ENCODE measurements at regions not wholly inside any gene's neighbourhood (a gene's known extent, or its start where the extent isn't known, plus 50 kb on each side); places are given as distances from the start of the nearest gene placed in this dataset.

- TF ChIP-seq ZNF350 (tag by site-specific recombination; IDR thresholded peaks at IDR 0.05), result no peak
- no peak for TF ChIP-seq ZNF223 (tag by site-specific recombination; IDR thresholded peaks at IDR 0.05)
- no peak for TF ChIP-seq ZNF132 (tag by site-specific recombination; IDR thresholded peaks at IDR 0.05; ENCODE audit: borderline replicate concordance)
- TF ChIP-seq PRDM4 (tag by site-specific recombination; IDR thresholded peaks at IDR 0.05), result no peak
- no peak for TF ChIP-seq ZNF169 (tag by site-specific recombination; IDR thresholded peaks at IDR 0.05)
- no peak for TF ChIP-seq ZNF624 (tag by site-specific recombination; IDR thresholded peaks at IDR 0.05)
- TF ChIP-seq ZNF221 (tag by site-specific recombination; IDR thresholded peaks at IDR 0.05; ENCODE audit: borderline replicate concordance), result no peak
- no peak for TF ChIP-seq IKZF3 (tag by site-specific recombination; IDR thresholded peaks at IDR 0.05)
- TF ChIP-seq ZNF449 (tag by site-specific recombination; IDR thresholded peaks at IDR 0.05), result no peak
- TF ChIP-seq ZNF10 (tag by site-specific recombination; IDR thresholded peaks at IDR 0.05), result no peak
- TF ChIP-seq PATZ1 (tag by site-specific recombination; IDR thresholded peaks at IDR 0.05), result no peak
- no peak for TF ChIP-seq ZNF530 (tag by site-specific recombination; IDR thresholded peaks at IDR 0.05; ENCODE audit: low read depth)
- TF ChIP-seq ZNF664 (tag by site-specific recombination; IDR thresholded peaks at IDR 0.05), result no peak
- Histone ChIP-seq H3K4me3 (ENCODE audit: low read depth, low read length) (no peak overlapping the region), H3K4me1 (ENCODE audit: control insufficient read depth, insufficient read depth, low read length) (no peaks in the 10 kb centered on the region), H3K36me3 (ENCODE audit: control insufficient read depth in 2 of 2, insufficient read depth in 1 of 2, low read length in 2 of 2) (no peaks in the 10 kb centered on the region), H3K9me3 (ENCODE audit: control insufficient read depth, insufficient read depth, low read depth, low read length) (no peaks in the 10 kb centered on the region), H3K27ac (ENCODE audit: extremely low read depth, low read depth, low read length) (no peak overlapping the region)
- POLR2A ChIA-PET, result no interaction called here
- CTCF ChIA-PET, result interaction anchor here (0.6 kb wide), 1 partner anchor 13 kb away, joined by 3 read pairs; no protein-coding TSS in a partner anchor
Measured at GRCh38 chr2:136468799-136469369, 296.5 kb upstream of the THSD7B start.

GRCh38 chr2:136452528-136452927 lies 312.8 kb upstream of the THSD7B start:
- POLR2A ChIA-PET, result no interaction called here
- Histone ChIP-seq H3K36me3 (ENCODE audit: control insufficient read depth in 2 of 2, insufficient read depth in 1 of 2, low read length in 2 of 2) (no peaks in the 10 kb centered on the region), H3K4me3 (ENCODE audit: low read depth, low read length) (no peak overlapping the region), H3K4me1 (ENCODE audit: control insufficient read depth, insufficient read depth, low read length) (no peaks in the 10 kb centered on the region), H3K9me3 (ENCODE audit: control insufficient read depth, insufficient read depth, low read depth, low read length) (no peaks in the 10 kb centered on the region), H3K27ac (ENCODE audit: extremely low read depth, low read depth, low read length) (no peak overlapping the region)
- CTCF ChIA-PET, result no interaction called here
- TF ChIP-seq GLI2 (tag by site-specific recombination; IDR thresholded peaks at IDR 0.05; ENCODE audit: borderline replicate concordance, low read depth), result no peak
- TF ChIP-seq ZNF18 (tag by site-specific recombination; IDR thresholded peaks at IDR 0.05), result no peak
- no peak for TF ChIP-seq ZNF521 (tag by site-specific recombination; IDR thresholded peaks at IDR 0.05)
- no peak for TF ChIP-seq ZNF580 (tag by site-specific recombination; IDR thresholded peaks at IDR 0.05)
- no peak for TF ChIP-seq PRDM1 (tag by site-specific recombination; IDR thresholded peaks at IDR 0.05)
- TF ChIP-seq ZNF621 (tag by site-specific recombination; IDR thresholded peaks at IDR 0.05), result no peak
- no peak for TF ChIP-seq ZNF747 (tag by site-specific recombination; IDR thresholded peaks at IDR 0.05)
- no peak for TF ChIP-seq GLIS2 (tag by site-specific recombination; IDR thresholded peaks at IDR 0.05)
- TF ChIP-seq ZNF701 (tag by site-specific recombination; IDR thresholded peaks at IDR 0.05), result no peak
- no peak for TF ChIP-seq HOXD13 (CRISPR knock-in tag; IDR thresholded peaks at IDR 0.05; ENCODE audit: borderline replicate concordance)
- no peak for TF ChIP-seq ZBTB20 (tag by site-specific recombination; IDR thresholded peaks at IDR 0.05)
- TF ChIP-seq IKZF3 (tag by site-specific recombination; IDR thresholded peaks at IDR 0.05), result no peak
- no peak for TF ChIP-seq ZBTB17 (tag by site-specific recombination; IDR thresholded peaks at IDR 0.05)
- TF ChIP-seq ZNF548 (tag by site-specific recombination; IDR thresholded peaks at IDR 0.05), result no peak
- no peak for TF ChIP-seq MEIS1 (CRISPR knock-in tag; IDR thresholded peaks at IDR 0.05; ENCODE audit: borderline replicate concordance)
- TF ChIP-seq ZNF571 (tag by site-specific recombination; IDR thresholded peaks at IDR 0.05), result no peak
- TF ChIP-seq ZNF37A (tag by site-specific recombination; IDR thresholded peaks at IDR 0.05), result no peak
